Activated CD4-positive, alpha-beta memory T cell treated with anti-CD3 and anti-CD28 coated beads for 36 hours (primary cell): ENCODE measurements at regions not wholly inside any gene's neighbourhood (a gene's known extent, or its start where the extent isn't known, plus 50 kb on each side); places are given as distances from the start of the nearest gene placed in this dataset.

Experiments used
- CTCF ChIA-PET: fragments of 350-600 bp; sonication (Branson Sonifier 250); formaldehyde crosslinking; loops from one replicate; lab custom pipeline; 2021; ENCODE audit warnings: antibody characterized with exemption, inconsistent platforms; lab: Charles Lee
- POLR2A ChIA-PET: fragments of 350-600 bp; sonication (Branson Sonifier 250); formaldehyde crosslinking; loops from one replicate; lab custom pipeline; 2021; ENCODE audit warnings: antibody characterized with exemption; lab: Charles Lee
- DNase-seq: peaks from one replicate; pipeline ENCODE4 v3.0.0-alpha.2; 2020
- H3K27ac Mint-ChIP-seq: one replicate; pipeline ENCODE4 v1.8.0; 2021; ENCODE audit warnings: mixed read lengths
- H3K27me3 Mint-ChIP-seq: one replicate; pipeline ENCODE4 v1.8.0; 2021; ENCODE audit warnings: mixed read lengths
- H3K36me3 Mint-ChIP-seq: one replicate; pipeline ENCODE4 v1.8.0; 2021; ENCODE audit warnings: mixed read lengths
- H3K4me1 Mint-ChIP-seq: one replicate; pipeline ENCODE4 v1.8.0; 2021; ENCODE audit warnings: low read depth, mixed read lengths
- H3K4me3 Mint-ChIP-seq: one replicate; pipeline ENCODE4 v1.8.0; 2021; ENCODE audit warnings: mild to moderate bottlenecking, mixed read lengths
- H3K9me3 Mint-ChIP-seq: one replicate; pipeline ENCODE4 v1.8.0; 2021; ENCODE audit warnings: mixed read lengths
- intact Hi-C: fragments of 100-400 bp; cut with micrococcal nuclease; formaldehyde crosslinking; loops from one replicate; pipeline ENCODE4 v1.15.1; 2023

- ChIA-PET POLR2A (no interaction called here), CTCF (no interaction called here)
- no peak overlapping the region for H3K4me3 Mint-ChIP-seq
- no peaks in the 10 kb centered on the region for H3K36me3 Mint-ChIP-seq
- no peak for DNase-seq
- peaks cover 19% of the 10 kb centered on the region for H3K27me3 Mint-ChIP-seq
- no peaks in the 10 kb centered on the region for H3K9me3 Mint-ChIP-seq
- no peaks in the 10 kb centered on the region for H3K4me1 Mint-ChIP-seq
- no peak overlapping the region for H3K27ac Mint-ChIP-seq
- intact Hi-C loops: no loop called here
These were observed 88.0 kb upstream of the PLXNA2 start for GRCh38 chr1:208332036-208332773.

- Mint-ChIP-seq H3K4me3 (no peak overlapping the region), H3K4me1 (no peaks in the 10 kb centered on the region), H3K27ac (no peak overlapping the region), H3K36me3 (no peaks in the 10 kb centered on the region), H3K9me3 (no peaks in the 10 kb centered on the region), H3K27me3 (peaks cover 18% of the 10 kb centered on the region)
- ChIA-PET CTCF (no interaction called here), POLR2A (no interaction called here)
- DNase-seq: no peak
- intact Hi-C loops: no loop called here
These were observed 88.6 kb upstream of the PLXNA2 start for GRCh38 chr1:208332774-208333126.

- Mint-ChIP-seq H3K4me3 (no peak overlapping the region), H3K4me1 (no peaks in the 10 kb centered on the region), H3K36me3 (no peaks in the 10 kb centered on the region), H3K27ac (no peak overlapping the region), H3K9me3 (no peaks in the 10 kb centered on the region), H3K27me3 (peaks cover 20% of the 10 kb centered on the region)
- no peak for DNase-seq
- ChIA-PET POLR2A (no interaction called here), CTCF (interaction anchor here (0.8 kb wide), 1 partner anchor 9 kb away, joined by 3 read pairs; no protein-coding TSS in a partner anchor)
- intact Hi-C loops: no loop called here
These were observed 89.5 kb upstream of the PLXNA2 start for GRCh38 chr1:208333676-208334075.

- Mint-ChIP-seq H3K4me3 (no peak overlapping the region), H3K27me3 (peaks cover 25% of the 10 kb centered on the region), H3K36me3 (no peaks in the 10 kb centered on the region), H3K27ac (no peak overlapping the region), H3K9me3 (no peaks in the 10 kb centered on the region), H3K4me1 (no peaks in the 10 kb centered on the region)
- intact Hi-C loops: no loop called here
- ChIA-PET POLR2A (no interaction called here), CTCF (no interaction called here)
- DNase-seq: no peak
These were observed 91.4 kb upstream of the PLXNA2 start for GRCh38 chr1:208335371-208336136.

GRCh38 chr1:208336137-208336518 lies 91.9 kb upstream of the PLXNA2 start:
- Mint-ChIP-seq H3K36me3 (no peaks in the 10 kb centered on the region), H3K27me3 (peaks cover 25% of the 10 kb centered on the region), H3K27ac (no peak overlapping the region), H3K4me3 (no peak overlapping the region), H3K9me3 (no peaks in the 10 kb centered on the region), H3K4me1 (no peaks in the 10 kb centered on the region)
- intact Hi-C loops: no loop called here
- POLR2A ChIA-PET: no interaction called here
- CTCF ChIA-PET: no interaction called here
- no peak for DNase-seq

DNA sequence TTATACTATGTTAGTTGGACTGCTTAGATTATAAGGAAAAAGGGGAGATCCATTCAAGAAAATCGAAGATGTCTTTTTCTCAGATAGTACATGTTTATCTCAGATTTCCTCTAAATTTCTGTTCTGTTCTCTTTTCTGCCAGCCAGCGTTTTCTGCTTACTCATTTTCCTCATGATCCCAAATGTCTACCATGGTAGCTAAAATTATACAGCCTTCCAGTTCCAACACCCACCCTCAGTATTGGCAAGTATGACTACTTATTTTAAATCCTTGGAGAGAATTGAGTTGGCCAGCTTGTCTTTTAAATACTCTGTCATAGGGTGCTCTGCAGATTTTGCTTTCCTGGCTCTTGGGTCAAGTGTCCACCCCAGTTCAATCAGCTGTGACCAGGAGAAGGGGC lies 95.7 kb upstream of the PLXNA2 start:
- H3K36me3 Mint-ChIP-seq: no peaks in the 10 kb centered on the region
- H3K4me3 Mint-ChIP-seq: no peak overlapping the region
- H3K27me3 Mint-ChIP-seq: peaks cover 14% of the 10 kb centered on the region
- H3K9me3 Mint-ChIP-seq: no peaks in the 10 kb centered on the region
- intact Hi-C loops: no loop called here
- H3K27ac Mint-ChIP-seq: no peak overlapping the region
- no peaks in the 10 kb centered on the region for H3K4me1 Mint-ChIP-seq
- no peak for DNase-seq
- ChIA-PET POLR2A (no interaction called here), CTCF (no interaction called here)

GRCh38 chr1:208343226-208343625 lies 99.0 kb upstream of the PLXNA2 start:
- Mint-ChIP-seq H3K4me1 (no peaks in the 10 kb centered on the region), H3K4me3 (no peak overlapping the region), H3K27me3 (peaks cover 14% of the 10 kb centered on the region), H3K36me3 (no peaks in the 10 kb centered on the region), H3K9me3 (no peaks in the 10 kb centered on the region), H3K27ac (no peak overlapping the region)
- DNase-seq: no peak
- intact Hi-C loops: no loop called here
- ChIA-PET CTCF (no interaction called here), POLR2A (no interaction called here)

- Mint-ChIP-seq H3K27ac (no peak overlapping the region), H3K4me1 (no peaks in the 10 kb centered on the region), H3K4me3 (no peak overlapping the region), H3K27me3 (peaks cover 7% of the 10 kb centered on the region), H3K9me3 (no peaks in the 10 kb centered on the region), H3K36me3 (no peaks in the 10 kb centered on the region)
- ChIA-PET CTCF (no interaction called here), POLR2A (no interaction called here)
- DNase-seq: no peak
- intact Hi-C loops: no loop called here
These were observed 100.1 kb upstream of the PLXNA2 start for GRCh38 chr1:208344202-208344857.

DNA sequence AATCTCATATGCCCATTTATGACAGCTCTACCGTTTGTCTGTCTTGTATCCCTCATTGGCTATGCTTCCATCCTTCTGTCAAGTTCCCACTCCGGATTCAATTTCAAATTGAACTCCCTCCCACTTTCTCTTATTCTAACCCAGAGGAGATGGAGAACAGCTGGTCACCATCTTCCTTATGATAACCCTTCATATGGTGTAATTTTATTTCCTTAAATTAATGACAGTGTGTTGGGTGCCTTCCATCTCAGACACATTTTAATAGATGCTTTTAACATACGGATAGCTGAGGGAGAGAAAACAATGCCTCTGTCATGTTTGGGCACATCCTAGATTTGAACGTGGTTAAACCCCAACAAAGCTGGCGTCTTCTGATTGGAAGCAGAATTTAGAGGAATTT lies 103.0 kb upstream of the PLXNA2 start:
- H3K4me3 Mint-ChIP-seq: no peak overlapping the region
- CTCF ChIA-PET: no interaction called here
- H3K9me3 Mint-ChIP-seq: no peaks in the 10 kb centered on the region
- no peak overlapping the region for H3K27ac Mint-ChIP-seq
- intact Hi-C loops: no loop called here
- no peaks in the 10 kb centered on the region for H3K4me1 Mint-ChIP-seq
- no peaks in the 10 kb centered on the region for H3K36me3 Mint-ChIP-seq
- H3K27me3 Mint-ChIP-seq: peaks cover 4% of the 10 kb centered on the region
- POLR2A ChIA-PET: no interaction called here
- DNase-seq: no peak

DNA sequence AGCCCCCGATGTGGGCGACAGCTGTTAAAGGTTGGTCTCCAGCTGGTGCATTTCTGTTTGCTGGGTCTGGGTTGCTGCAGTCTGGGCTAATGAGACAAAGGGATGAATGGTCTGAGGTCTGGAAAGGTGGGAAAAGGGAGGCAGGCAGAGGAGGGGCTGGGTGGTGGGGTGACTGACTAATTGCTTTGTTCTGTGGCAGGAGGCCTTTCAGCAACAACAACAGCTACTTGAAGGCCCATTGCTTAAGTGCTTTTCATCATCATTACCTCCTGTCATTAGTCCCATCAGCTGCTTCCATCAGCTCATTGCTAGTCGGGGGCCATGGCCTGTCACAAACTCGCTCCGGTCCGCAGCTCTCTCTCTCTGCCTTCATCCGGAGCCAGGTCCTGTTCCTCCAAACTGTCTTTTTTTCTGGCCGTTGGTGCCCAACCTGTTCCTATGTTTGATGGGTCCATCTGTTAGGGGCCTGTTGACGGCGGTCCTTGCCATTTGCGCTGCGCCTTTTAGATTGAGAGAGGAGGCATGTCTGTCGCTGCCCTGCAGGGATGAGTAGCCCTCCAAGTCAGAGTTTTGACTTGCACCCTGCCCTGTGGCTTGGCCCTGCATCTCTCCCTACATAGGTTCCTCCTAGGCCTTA lies 105.6 kb upstream of the PLXNA2 start:
- Mint-ChIP-seq H3K4me3 (no peak overlapping the region), H3K4me1 (no peaks in the 10 kb centered on the region), H3K36me3 (no peaks in the 10 kb centered on the region), H3K27ac (no peak overlapping the region), H3K9me3 (no peaks in the 10 kb centered on the region), H3K27me3 (peaks cover 4% of the 10 kb centered on the region)
- intact Hi-C loops: no loop called here
- ChIA-PET CTCF (no interaction called here), POLR2A (no interaction called here)
- no peak for DNase-seq

DNA sequence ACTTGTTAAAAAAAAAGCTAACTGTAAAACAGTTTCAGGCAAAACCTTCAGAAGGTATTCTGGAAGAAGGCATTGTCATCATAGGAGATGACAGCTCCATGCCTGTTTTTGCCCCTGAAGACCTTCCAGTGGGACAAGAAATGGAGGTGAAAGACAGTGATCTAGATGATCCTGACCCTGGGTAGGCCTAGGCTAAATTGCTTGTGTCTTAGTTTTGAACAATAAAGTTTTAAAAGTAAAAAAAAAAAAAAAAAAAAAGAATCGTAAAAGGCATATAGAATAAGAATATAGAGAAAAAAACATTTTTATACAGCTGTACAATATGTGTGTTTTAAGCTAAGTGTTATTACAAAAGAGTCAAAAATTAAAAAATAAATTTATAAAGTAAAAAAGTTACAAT lies 106.6 kb upstream of the PLXNA2 start:
- CTCF ChIA-PET: no interaction called here
- no peaks in the 10 kb centered on the region for H3K9me3 Mint-ChIP-seq
- no peak overlapping the region for H3K27ac Mint-ChIP-seq
- H3K4me1 Mint-ChIP-seq: no peaks in the 10 kb centered on the region
- DNase-seq: no peak
- POLR2A ChIA-PET: no interaction called here
- H3K4me3 Mint-ChIP-seq: no peak overlapping the region
- no peaks in the 10 kb centered on the region for H3K36me3 Mint-ChIP-seq
- peaks cover 4% of the 10 kb centered on the region for H3K27me3 Mint-ChIP-seq
- intact Hi-C loops: no loop called here

GRCh38 chr1:208351838-208352237 lies 107.7 kb upstream of the PLXNA2 start:
- ChIA-PET CTCF (no interaction called here), POLR2A (no interaction called here)
- Mint-ChIP-seq H3K9me3 (no peaks in the 10 kb centered on the region), H3K27ac (no peak overlapping the region), H3K27me3 (no peaks in the 10 kb centered on the region), H3K4me3 (no peak overlapping the region), H3K4me1 (no peaks in the 10 kb centered on the region), H3K36me3 (no peaks in the 10 kb centered on the region)
- DNase-seq: no peak
- intact Hi-C loops: no loop called here
